HG03565 (cell line): ENCODE measurements at regions not wholly inside any gene's neighbourhood (a gene's known extent, or its start where the extent isn't known, plus 50 kb on each side); places are given as distances from the start of the nearest gene placed in this dataset.
"Not testable (repeated sequence)": the region's sequence is repeated elsewhere in the genome, so short reads cannot be mapped to it uniquely, and the experiment has no call there.

ENCODE experiments used
- ATAC-seq: cut with Tn5 transposase; IDR thresholded peaks from one replicate; pipeline ENCODE4 v1.9.1; 2021; ENCODE audit warnings: mild to moderate bottlenecking, moderate library complexity; ENCODE audit not compliant: unreplicated experiment

DNA sequence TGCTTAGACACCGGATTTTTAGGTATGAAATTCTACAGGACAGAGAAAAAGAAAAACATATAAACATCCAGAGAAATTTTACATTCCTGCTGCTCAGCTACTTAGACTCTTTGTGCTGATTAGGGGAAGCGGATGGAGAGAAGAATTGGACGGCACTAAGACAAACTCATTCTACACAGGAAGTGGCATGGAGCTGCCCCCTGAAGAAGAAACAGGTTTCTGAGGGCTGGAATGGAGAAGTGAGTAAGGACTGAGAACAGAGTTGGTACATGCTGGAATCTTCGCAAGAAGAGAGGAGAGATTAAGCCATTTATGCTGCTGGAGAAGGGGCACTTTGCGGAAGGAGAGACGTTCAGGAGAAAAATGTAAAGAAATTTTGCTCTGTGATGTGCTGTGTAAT lies 253.0 kb upstream of the ERBB4 start:
- no peak for ATAC-seq

DNA sequence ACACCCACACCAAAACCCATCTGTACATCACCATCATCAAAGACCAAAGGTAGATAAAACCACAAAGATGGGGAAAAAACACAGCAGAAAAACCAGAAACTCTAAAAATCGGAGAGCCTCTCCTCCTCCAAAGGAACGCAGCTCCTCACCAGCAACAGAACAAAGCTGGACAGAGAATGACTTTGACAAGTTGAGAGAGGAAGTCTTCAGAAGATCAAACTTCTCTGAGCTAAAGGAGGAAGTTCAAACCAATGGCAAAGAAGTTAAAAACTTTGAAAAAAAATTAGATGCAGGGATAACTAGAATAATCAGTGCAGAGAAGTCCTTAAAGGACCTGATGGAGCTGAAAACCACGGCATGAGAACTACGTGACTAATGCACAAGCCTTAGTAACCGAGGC lies 247.5 kb upstream of the ERBB4 start:
- not testable (repeated sequence) for ATAC-seq

DNA sequence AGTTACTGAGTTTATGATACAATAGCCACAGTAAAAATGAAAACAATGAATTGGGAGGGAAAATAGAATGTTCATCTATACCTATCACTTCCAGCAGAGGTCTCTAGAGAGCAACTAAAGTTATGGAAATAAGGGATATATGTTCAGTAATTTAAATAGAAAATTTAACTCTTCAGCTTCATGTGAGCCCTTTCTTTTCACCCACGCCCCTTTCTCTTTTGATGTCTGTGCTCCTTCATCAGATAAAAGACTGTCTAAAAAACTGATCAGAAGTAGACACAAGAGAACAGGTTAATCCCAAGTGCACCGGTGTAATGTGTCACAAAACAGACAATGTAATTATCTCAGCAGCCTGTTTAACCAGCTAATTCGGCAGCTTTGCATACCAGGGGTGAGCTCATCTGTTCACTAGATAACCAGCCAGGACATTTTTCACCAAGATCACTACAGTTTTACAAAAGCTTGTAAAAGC lies 238.5 kb upstream of the ERBB4 start:
- peak; percentile 56 for ATAC-seq

DNA sequence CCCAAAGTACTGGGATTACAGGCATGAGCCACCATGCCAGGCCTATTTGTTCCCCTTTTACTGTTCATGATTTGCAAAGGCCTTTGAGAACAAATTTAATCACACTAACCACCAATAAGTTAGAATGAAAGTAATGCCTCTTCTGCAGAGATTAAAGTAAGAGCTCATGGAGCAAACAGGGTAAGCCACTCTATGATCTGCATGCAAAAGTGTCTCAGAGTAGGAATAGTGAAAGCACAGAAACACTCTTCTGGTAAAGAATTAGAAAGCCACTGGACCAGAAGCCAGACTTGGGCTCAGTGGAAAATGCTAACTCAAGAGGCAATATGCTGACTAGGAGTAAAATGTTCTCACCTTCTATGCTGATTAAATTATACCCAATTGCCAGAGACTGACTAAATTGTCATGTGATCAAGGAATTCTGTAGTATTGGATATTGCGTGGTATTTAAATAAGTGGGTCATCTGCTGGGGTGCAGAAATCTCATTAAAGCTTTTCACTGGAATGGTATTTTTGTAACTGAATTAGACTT lies 235.3 kb upstream of the ERBB4 start:
- no peak for ATAC-seq

DNA sequence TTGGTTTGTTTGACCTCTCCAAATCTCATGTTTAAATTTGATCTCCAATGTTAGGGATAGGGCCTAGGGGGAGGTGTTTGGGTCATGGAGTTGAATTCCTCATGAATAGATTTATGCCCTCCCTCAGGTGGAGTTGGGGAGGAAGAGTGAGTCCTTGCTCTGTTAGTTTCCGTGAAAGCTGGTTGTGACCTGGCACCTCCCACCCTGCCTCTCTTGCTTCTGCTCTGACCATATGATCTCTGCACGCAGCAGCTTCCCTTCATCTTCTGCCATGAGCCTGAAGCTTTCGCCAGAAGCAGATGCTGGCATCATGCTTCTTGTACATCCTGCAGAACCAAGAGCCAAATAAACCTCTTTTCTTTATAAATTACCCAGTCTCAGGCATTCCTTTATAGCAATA lies 231.6 kb upstream of the ERBB4 start:
- no peak for ATAC-seq

DNA sequence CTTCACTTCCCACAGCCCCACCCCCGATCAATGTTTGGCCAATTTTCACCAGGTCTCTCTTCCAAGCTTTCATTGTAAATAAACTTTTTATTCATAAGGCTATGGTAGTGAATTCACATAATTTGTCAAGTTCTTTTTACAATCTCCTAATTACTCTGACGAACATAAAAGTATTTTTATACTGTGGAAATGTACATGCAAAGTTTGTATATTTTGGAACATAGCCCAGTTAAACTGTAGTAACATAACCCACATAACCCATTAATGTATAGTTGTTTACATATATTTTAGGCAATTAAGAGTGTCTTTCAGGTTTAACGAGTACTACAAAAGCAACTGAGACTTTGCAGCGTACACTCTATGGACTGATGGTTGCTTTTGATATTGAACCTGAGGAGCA lies 228.3 kb upstream of the ERBB4 start:
- ATAC-seq: no peak

DNA sequence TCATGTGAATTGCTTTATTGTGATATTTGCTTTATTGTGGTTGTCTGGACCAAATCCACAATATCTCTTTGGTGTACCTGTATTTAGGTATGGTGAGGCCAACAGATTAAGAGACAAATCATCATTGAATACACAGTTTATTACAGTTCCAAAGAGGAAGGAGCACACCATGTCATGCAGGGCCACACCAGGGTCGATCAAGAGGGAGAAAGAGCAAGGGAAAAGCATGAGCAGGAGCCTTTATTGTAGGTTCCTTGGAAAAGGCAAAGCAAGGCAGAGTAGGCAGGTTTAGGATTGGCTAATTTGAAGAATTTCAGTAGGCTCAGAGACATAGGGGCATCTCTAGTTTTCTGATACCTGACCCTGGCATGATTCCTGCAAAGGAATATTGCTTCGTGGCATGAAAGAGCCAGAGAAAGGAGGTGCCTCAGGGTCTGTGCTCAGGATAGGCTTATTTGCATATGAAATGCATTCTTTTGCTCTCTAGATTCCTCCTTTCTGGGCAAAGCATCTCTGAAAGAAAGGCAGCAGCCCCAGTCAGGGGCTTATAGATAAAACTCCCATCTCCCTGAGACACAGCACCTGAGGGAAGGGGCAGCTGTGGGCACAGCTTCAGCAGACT lies 214.2 kb upstream of the ERBB4 start:
- no peak for ATAC-seq

DNA sequence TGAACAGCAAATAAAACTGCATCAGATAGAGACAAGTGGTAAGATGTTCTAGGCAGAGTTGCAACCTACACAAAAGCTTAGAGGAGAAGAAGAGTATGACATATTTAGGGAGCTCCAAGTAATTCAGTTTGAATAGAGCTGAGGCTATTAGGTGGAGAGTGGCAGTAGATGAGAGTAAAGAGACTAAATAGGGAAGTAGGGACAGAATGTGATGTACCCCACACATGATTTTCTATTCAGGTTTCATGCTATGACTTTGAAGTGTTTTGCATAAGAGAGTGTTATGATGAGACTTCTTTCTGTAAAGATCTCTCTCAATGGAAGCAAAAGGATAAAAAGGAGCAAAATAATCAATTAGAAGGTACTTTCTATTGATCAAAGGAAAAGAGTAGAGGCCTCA lies 206.8 kb upstream of the ERBB4 start:
- ATAC-seq: peak; percentile 86

DNA sequence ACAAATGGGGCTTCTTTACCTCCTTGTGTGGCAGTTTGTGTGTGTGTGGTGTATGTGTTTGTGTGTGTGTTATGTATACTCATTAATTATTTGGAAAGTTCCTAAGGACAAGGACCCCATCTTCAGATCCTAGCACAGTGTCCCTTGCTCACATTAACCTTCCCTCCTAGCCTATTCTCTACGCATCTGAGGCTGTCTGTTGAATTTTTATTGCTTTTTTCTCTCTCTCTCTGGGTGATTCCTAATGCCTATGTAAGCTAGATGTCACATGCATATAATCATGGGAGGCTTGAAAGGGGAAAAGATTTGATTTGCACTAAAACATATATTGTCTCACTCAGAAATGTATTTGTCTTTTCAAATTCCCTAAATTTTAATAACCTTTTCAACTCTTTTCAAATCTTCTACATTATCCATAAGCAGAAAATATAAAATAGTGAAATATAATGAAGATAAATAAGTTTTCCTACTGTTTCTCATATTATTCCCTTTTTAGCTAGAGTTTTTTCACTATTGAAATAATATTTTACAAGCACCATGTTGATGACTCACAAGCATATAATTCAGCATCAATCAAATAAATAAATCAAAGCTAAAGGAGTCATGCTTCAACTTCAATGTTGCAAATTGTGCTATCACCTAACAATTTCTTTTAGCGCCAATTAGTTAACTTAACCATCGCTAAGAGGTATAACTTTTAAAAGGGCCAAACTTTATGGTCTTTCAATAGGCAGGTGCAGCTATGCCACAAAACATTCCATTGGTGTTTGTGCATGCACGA lies 199.0 kb upstream of the ERBB4 start:
- ATAC-seq: no peak

DNA sequence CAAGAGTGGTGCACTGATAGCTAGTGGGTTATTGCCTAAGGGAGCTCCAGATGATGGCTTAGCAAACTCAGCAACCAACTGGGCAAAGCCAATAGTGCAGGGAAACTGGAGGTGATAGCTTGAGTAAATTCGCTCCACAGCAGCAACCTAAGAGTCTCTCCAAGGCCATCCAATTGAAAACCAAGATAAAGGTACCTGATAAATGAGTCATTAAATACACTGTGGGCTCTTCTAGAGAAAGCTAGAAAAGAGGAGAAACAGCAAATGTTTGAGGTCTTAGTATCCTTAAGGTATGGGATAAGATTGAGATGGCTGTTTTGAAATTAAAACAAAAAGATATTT lies 197.8 kb upstream of the ERBB4 start:
- ATAC-seq: no peak

DNA sequence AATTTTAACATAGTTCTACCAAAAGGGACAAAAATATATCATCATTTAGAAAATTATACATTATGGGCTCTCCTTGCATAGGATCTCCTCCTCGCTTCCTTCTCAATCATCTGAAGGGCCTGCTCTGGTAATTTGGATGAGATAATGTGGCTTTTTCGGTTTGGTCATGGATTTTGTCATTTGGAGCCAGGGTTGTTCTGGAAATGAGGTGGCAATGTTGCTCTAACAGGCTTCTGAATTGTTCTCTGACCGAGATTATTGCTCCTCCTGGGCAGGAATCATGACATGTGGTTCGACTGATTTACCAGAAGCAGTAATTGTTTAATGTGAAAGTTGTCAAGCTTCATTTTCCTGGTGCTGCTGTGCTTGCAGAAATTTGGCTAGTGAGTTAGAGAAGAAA lies 194.7 kb upstream of the ERBB4 start:
- ATAC-seq: peak; percentile 20

DNA sequence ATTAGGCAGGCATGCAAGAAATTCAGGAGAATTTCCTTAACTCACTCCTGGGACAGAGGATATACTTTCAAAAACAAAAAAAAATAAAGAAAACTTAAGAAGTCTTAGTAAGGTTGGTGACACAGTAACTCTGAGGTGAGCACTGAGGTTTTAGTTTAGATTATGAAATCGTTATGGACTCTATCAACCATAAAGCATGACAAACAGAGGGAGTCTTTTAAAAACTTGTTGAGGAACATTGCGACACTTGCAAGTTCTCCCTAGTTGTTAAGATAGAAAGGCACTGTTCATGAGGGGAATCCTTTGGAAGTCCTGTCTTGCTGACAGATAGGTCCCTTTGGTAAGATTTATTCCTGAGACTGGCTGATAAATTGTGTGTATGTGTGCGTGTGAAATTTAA lies 194.3 kb upstream of the ERBB4 start:
- no peak for ATAC-seq

DNA sequence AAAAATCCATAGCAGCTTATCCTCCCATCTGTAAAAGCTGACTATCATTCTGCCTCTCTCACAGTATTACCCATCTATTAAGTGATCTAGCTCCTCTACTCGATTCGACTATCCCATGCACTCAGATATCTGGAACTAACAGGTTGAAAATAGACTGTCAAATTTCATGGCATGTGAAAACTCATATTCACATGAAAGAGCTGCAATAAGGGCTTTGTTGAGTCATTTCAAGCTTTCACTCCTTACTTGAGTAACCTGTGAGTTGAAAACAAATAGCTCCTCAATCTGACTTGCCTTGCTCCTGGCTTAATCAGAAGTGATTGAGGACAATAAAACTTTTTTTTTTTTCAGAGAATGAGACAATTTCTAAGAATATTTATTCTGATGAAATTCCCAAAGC lies 192.4 kb upstream of the ERBB4 start:
- peak; percentile 73 for ATAC-seq

DNA sequence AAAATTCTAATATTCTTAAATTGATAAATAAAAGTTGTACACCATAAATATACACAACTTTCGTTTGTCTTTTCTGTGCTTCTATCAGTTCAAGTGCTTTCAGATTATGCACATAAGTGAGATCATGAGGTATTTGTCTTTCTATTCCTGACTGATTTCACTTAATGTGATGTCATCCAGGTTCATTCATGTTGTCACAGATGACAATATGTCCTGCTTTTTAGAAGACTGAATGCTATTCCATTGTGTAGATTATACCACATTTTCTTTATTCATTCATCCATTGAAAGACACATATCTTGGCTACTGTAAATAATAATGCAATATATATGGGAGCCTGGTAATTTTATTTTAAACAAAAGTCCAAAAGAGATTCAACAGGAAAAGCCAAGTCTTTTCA lies 190.1 kb upstream of the ERBB4 start:
- ATAC-seq: no peak

DNA sequence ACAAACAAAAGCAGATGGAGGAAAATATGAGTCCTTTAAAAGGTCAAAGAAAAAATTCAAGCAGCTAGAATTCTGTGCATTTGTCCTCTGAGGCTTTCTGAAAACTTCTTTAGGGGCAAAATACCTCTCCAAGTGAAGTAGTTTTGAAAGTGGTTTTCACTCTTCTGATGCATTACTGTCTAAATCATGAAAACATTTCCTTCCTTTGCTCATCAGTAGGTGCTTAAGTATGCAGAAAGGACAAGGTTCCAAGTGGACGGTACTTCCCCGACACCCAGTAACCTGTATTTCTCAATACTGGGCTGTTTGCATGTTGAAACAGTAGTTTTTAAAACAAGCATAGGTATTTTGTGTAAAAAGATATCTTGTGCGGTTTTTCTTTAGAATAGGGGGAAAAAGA lies 189.1 kb upstream of the ERBB4 start:
- peak; percentile 47 for ATAC-seq

DNA sequence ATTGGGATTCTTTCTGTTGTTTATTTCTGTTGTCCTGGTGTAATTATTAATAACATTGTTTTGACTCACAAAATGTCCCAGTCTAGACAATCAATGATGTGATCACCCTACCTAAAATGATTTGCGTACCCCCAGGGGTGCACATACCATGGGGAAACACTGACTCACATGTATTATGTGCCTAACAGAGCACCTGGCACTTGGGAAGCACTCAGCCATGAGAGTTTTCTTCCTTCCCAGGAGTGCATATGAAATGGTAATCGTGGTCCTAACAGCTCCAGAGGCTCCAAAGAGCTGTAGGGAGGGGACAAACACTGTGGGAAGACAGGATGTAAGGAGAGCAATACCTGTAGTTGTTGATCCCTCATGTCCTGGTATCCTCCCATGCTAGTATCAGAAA lies 187.8 kb upstream of the ERBB4 start:
- ATAC-seq: no peak

DNA sequence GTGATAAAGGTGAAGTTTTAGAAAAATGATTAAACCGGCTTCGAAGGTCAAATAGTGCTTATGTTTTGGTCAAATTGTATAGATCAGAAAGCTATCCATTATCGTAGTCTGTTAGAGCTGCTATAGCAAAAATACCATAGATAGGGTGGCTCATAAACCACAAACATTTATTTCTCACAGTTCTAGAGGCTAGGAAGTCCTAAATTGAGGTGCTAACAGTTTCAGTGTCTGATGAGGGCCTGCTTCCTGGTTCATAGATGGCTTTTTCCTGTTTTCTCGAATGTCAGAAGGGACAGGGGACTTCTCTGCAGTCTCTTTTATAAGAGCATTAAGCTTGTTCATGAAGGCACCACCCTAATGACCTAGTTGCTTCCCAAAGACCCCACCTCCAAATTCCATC lies 186.6 kb upstream of the ERBB4 start:
- no peak for ATAC-seq

DNA sequence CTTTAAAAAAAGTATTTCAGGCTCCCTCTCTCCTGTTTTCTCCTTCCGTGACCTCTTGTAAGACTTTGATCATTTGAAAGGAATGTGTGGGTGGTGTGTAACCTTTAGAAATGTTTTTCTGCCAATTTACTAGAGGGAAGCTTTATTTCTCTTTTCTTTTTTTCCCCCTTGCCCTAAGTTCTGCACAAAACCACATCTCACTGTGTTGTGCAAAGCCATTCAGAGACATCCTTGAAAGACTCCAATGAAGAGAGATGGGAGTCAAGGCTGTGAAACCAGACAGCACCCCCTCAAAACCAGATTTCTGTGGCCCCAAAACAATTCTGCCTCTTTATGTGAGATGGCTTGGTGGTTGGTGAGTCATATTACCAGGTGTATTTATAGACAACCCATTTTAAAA lies 184.6 kb upstream of the ERBB4 start:
- no peak for ATAC-seq

DNA sequence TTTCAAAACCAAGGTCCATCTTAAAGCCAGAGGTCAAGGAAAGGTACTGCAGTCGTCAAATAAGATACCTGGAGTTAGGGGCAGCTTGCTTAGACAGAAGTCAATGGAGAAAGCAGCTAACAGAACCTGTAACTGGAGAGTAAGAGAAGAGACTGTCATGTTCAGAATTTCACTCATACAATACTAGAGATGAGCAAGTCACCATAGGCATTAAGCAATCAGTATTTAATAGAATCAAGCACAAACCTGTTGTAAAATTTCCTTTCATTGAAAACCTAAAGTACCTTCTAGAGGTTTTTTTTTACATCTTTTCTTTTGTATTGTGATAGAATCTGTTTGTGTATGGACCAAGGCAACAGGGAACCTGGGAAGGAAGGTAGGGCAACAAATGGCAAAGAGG lies 183.4 kb upstream of the ERBB4 start:
- ATAC-seq: no peak

DNA sequence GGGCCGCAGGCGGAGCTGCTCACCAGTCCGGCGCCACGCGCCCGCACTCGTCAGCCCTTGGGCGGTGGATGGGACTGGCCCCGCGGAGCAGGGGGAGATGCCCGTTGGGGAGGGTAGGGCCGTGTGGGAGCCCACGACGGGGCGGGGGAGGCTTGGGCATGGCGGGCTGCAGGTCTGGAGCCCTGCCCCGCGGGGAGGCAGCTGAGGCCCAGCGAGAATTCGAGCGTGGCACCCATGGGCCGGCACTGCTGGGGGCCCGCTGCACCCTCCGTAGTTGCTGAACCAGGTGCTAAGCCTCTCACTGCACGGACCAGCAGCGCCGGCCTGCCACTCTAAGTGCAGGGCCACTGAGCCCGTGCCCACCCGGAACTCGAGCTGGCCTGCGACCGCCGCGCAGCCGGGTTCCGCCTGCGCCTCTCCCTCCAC lies 182.4 kb upstream of the ERBB4 start:
- ATAC-seq: no peak

DNA sequence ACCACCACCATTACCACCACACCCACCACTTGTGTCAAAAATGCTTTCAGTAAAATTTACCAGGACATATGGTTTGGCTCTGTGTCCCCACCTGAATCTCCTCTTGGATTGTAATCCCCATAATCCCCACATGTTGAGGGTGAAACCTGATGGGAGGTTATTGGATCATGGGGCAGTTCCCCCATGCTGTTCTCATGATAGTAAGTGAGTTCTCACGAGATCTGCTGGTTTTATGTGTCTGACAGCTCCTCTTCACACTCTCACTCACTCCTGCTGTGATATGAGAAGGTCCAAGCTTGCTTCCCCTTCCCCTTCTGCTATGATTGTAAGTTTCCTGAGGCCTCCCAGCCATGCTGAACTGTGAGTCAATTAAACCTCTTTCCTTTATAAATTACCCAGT lies 176.8 kb upstream of the ERBB4 start:
- ATAC-seq: not testable (repeated sequence)

DNA sequence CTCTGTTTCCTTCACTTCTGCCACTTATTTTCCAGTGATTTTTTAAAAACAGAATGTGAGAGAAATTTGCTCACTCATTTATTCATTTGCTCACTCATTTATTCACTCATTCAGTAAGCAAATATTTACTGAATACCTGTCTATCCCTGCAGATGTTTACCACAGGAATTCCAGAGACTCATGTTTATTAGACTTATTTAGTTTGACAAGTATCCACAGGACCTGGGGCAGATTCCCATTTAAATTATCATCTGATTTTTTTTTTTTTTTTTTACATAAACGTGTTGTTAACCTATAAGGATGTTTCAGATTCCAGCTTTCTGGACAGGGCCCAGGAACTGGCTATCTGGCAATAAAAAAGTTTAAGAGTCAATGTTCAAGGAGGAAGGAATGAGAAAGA lies 175.1 kb upstream of the ERBB4 start:
- ATAC-seq: no peak

DNA sequence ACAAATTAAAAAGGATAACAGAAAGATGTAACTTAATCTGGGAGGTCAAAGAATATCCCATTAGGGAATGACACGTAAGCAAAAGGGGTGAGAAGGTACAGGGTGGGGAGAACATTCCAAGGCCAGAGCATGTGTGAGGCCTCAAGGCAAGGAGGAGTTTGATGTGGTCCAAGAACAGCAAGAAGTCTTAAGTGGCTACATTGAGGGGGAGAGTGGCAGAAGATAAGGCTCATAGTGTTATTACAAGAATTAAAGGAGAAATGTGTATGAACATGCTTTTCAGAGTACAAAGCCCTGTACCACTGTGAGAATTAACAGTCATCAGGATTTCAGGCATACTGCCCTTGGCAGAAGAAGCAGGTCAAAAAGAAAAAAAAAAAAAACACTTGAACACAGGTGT lies 174.4 kb upstream of the ERBB4 start:
- no peak for ATAC-seq
